HepG2 (cell line): ENCODE measurements at regions not wholly inside any gene's neighbourhood (a gene's known extent, or its start where the extent isn't known, plus 50 kb on each side); places are given as distances from the start of the nearest gene placed in this dataset.

Experiments used
- ATAC-seq: fragments of 200-7000 bp; cut with Tn5 transposase; 3 replicates; pipeline ENCODE4 v1.9.1; 2020; ENCODE audit warnings: mild to moderate bottlenecking, moderate library complexity
- BruUV-seq: library from RNA; stranded (reverse); fragments of 400-500 nt; replicated peaks from 2 replicates; lab custom pipeline; 2021; lab: Mats Ljungman, UMichigan
- CTCF ChIA-PET: fragments of 300-600 bp; formaldehyde crosslinking; extraction: SDS; loops from one replicate; lab custom pipeline; 2021; ENCODE audit warnings: low total read pairs, inconsistent platforms, low intra/inter-chr PET ratio; lab: Yijun Ruan, JAX
- POLR2A ChIA-PET: fragments of 350-600 bp; sonication (Branson Sonifier 250); formaldehyde crosslinking; loops from one replicate; lab custom pipeline; 2020; ENCODE audit warnings: antibody characterized with exemption, inconsistent platforms; lab: Yijun Ruan, JAX
- DNase-seq: peaks from one replicate; pipeline ENCODE4 v3.0.0-alpha.2; 2015; ENCODE audit warnings: low spot score
- FAIRE-seq: peaks from 3 replicates; lab custom pipeline; 2011; peaks lifted over from hg19 to GRCh38; lab: Jason Lieb, UNC
- H2AFZ ChIP-seq: one replicate; pipeline ENCODE4 v1.6.1; 2011; ENCODE audit warnings: low read length, inconsistent platforms
- H3K27ac ChIP-seq: fragments of 300-600 bp; 3 replicates; pipeline ENCODE4 v1.8.0; 2011; ENCODE audit warnings: mixed run types, mild to moderate bottlenecking, mixed read lengths, low read length, inconsistent platforms; ENCODE audit not compliant: insufficient read depth; ENCODE audit errors: extremely low read length
- H3K27me3 ChIP-seq, 2 experiments: fragments of 200-600 bp in 1 of 2; 2 replicates in 1 of 2; 3 replicates in 1 of 2; pipeline versions ENCODE4 v1.6.0 to v1.8.0; 2011; ENCODE audit warnings: low read length in 2 of 2, mild to moderate bottlenecking in 2 of 2, moderate library complexity in 2 of 2, inconsistent platforms in 1 of 2; ENCODE audit not compliant: insufficient read depth in 2 of 2, control insufficient read depth in 1 of 2
- H3K36me3 ChIP-seq, 2 experiments: fragments of 200-600 bp in 1 of 2; replicated peaks in 1 of 2; 2 replicates in 1 of 2; 3 replicates in 1 of 2; pipeline versions ENCODE4 v1.5.1 to v1.8.0; 2011; ENCODE audit warnings: low read length in 2 of 2, inconsistent platforms in 1 of 2; ENCODE audit not compliant: insufficient read depth in 2 of 2, control insufficient read depth in 1 of 2
- H3K4me1 ChIP-seq: 2 replicates; pipeline ENCODE4 v1.5.1; 2012; ENCODE audit warnings: low read length, inconsistent platforms; ENCODE audit not compliant: insufficient read depth
- H3K4me2 ChIP-seq: 2 replicates; pipeline ENCODE4 v1.6.0; 2011; ENCODE audit warnings: low read depth, low read length, inconsistent platforms
- H3K4me3 ChIP-seq, 3 experiments: fragments of 200-600 bp in 1 of 3; sonication (generic), shearing (Covaris generic) in 1 of 3; replicated peaks in 1 of 3; 2 replicates each; pipeline ENCODE4 v1.5.1; 2011 to 2016; ENCODE audit warnings: low read length in 3 of 3, inconsistent platforms in 2 of 3, low read depth in 2 of 3, mild to moderate bottlenecking in 2 of 3, control low read depth in 1 of 3, mixed read lengths in 1 of 3; ENCODE audit not compliant: insufficient read depth in 1 of 3
- H3K79me2 ChIP-seq: one replicate; pipeline ENCODE4 v1.6.1; 2011; ENCODE audit warnings: low read length, inconsistent platforms; ENCODE audit not compliant: insufficient read depth
- H3K9ac ChIP-seq: 2 replicates; pipeline ENCODE4 v1.6.0; 2011; ENCODE audit warnings: mild to moderate bottlenecking, low read depth, low read length, inconsistent platforms; ENCODE audit not compliant: insufficient read depth
- H3K9me3 ChIP-seq: 2 replicates; pipeline ENCODE4 v1.5.1; 2012; ENCODE audit warnings: mild to moderate bottlenecking, low read length
- H4K20me1 ChIP-seq: 2 replicates; pipeline ENCODE4 v1.6.0; 2011; ENCODE audit warnings: inconsistent platforms, mild to moderate bottlenecking, low read length, moderate library complexity; ENCODE audit not compliant: insufficient read depth
- DNMT3B ChIP-seq: conservative IDR thresholded peaks from 2 replicates; pipeline ENCODE4 v1.6.1; 2016; ENCODE audit warnings: missing biosample characterization, control low read depth
- DR1 ChIP-seq: sonication (generic); formaldehyde crosslinking; IDR thresholded peaks from 2 replicates; pipeline ENCODE4 v1.8.0; 2021; ENCODE audit warnings: mild to moderate bottlenecking, missing genetic modification reagents, inconsistent platforms
- HOXA9 ChIP-seq: sonication (generic); formaldehyde crosslinking; IDR thresholded peaks from 2 replicates; pipeline ENCODE4 v1.8.1; 2022; ENCODE audit warnings: missing genetic modification reagents, mild to moderate bottlenecking, moderate library complexity, borderline replicate concordance
- JUND ChIP-seq: sonication (generic); formaldehyde crosslinking; IDR thresholded peaks from 2 replicates; pipeline ENCODE4 v1.8.0; 2022; ENCODE audit warnings: mild to moderate bottlenecking, missing genetic modification reagents
- KAT8 ChIP-seq: IDR thresholded peaks from 2 replicates; pipeline ENCODE4 v1.6.1; 2016; ENCODE audit warnings: missing genetic modification reagents, missing compliant biosample characterization
- KDM5B ChIP-seq: sonication (generic); formaldehyde crosslinking; IDR thresholded peaks from 2 replicates; pipeline ENCODE4 v1.4.0; 2020; ENCODE audit warnings: missing genetic modification reagents, mild to moderate bottlenecking, borderline replicate concordance
- MTA1 ChIP-seq: sonication (generic); formaldehyde crosslinking; IDR thresholded peaks from 2 replicates; pipeline ENCODE4 v1.4.0; 2020; ENCODE audit warnings: missing genetic modification reagents, mild to moderate bottlenecking, borderline replicate concordance
- ZBTB26 ChIP-seq: IDR thresholded peaks from 2 replicates; pipeline ENCODE4 v1.6.1; 2016; ENCODE audit warnings: missing compliant biosample characterization, missing genetic modification reagents, borderline replicate concordance
- ZFP36 ChIP-seq: fragments of 150-350 bp; IDR thresholded peaks from 2 replicates; pipeline ENCODE4 v1.6.1; 2018; ENCODE audit warnings: borderline replicate concordance, low read length, low read depth; ENCODE audit not compliant: partially characterized antibody
- ZNF160 ChIP-seq: sonication (generic); formaldehyde crosslinking; IDR thresholded peaks from 2 replicates; pipeline ENCODE4 v1.8.0; 2022; ENCODE audit warnings: mild to moderate bottlenecking, inconsistent platforms, missing genetic modification reagents
- ZNF207 ChIP-seq: fragments of 450-650 bp; IDR thresholded peaks from 2 replicates; pipeline ENCODE4 v1.6.1; 2016; ENCODE audit warnings: antibody characterized with exemption, borderline replicate concordance
- ZNF414 ChIP-seq: sonication (generic); formaldehyde crosslinking; IDR thresholded peaks from 2 replicates; pipeline ENCODE4 v1.5.0; 2020; ENCODE audit warnings: missing genetic modification reagents
- ZNF775 ChIP-seq: sonication (generic); formaldehyde crosslinking; IDR thresholded peaks from 2 replicates; pipeline ENCODE4 v1.4.0; 2020; ENCODE audit warnings: missing genetic modification reagents, mild to moderate bottlenecking, moderate library complexity, borderline replicate concordance
- WGBS: methylation state at CpG from one replicate; pipeline ENCODE4 v1.1.6; 2017; ENCODE audit warnings: low lambda C conversion rate; 5-methylcytosine and 5-hydroxymethylcytosine counted together
- in situ Hi-C: cut with HindIII; loops from 2 replicates; pipeline ENCODE4 v1.10.0; 2017; ENCODE audit warnings: low pct_unique_long_range_greater_than_20kb; ENCODE audit not compliant: extremely low pct_ligation_motif_present
- intact Hi-C: fragments of 100-400 bp; cut with micrococcal nuclease; formaldehyde crosslinking; loops from one replicate; pipeline ENCODE4 v1.10.0; 2022; ENCODE audit not compliant: unreplicated experiment

- Histone ChIP-seq H3K4me1 (no peaks in the 10 kb centered on the region), H3K9ac (no peak overlapping the region), H2AFZ (no peak overlapping the region), H3K9me3 (no peaks in the 10 kb centered on the region), H3K4me3 (no peak overlapping the region), H4K20me1 (no peaks in the 10 kb centered on the region), H3K27ac (no peak overlapping the region), H3K4me2 (no peak overlapping the region), H3K36me3 (no peaks in the 10 kb centered on the region), H3K79me2 (no peaks in the 10 kb centered on the region), H3K27me3 (no peaks in the 10 kb centered on the region; a peak in 1 of 5 replicates)
- ATAC-seq (no peak), DNase-seq (no peak), FAIRE-seq (no peak)
- 19% methylated on average over 2 of the region's 2 CpGs for WGBS
- ChIA-PET CTCF (no interaction called here), POLR2A (no interaction called here)
- intact Hi-C loops (no loop called here), in situ Hi-C loops (no loop called here)
- TF ChIP-seq ZNF775 (CRISPR knock-in tag): no peak
- no peak for TF ChIP-seq ZNF207
- TF ChIP-seq MTA1 (CRISPR knock-in tag): no peak
- no peak for TF ChIP-seq ZNF160
- no peak for TF ChIP-seq KAT8
- TF ChIP-seq JUND (CRISPR knock-in tag): no peak
- no peak for TF ChIP-seq DR1
- no peak for TF ChIP-seq KDM5B (CRISPR knock-in tag)
- TF ChIP-seq DNMT3B (CRISPR knock-in tag): no peak
- TF ChIP-seq HOXA9 (CRISPR knock-in tag): no peak
- TF ChIP-seq ZFP36: no peak
- no peak for TF ChIP-seq ZNF414 (CRISPR knock-in tag)
- TF ChIP-seq ZBTB26: no peak
- no TSS peak for BruUV-seq
These were observed 50.9 kb upstream of the NPHP3 start for GRCh38 chr3:132773071-132773619.
